ENCODE measurements at regions not wholly inside any gene's neighbourhood (a gene's known extent, or its start where the extent isn't known, plus 50 kb on each side); places are given as distances from the start of the nearest gene placed in this dataset.

GRCh38 chr18:40524881-40525280 is 1430.2 kb upstream of the PIK3C3 start:
- Histone ChIP-seq H3K79me2 (ENCODE audit: insufficient read depth, low read length) (no peaks in the 10 kb centered on the region), H3K9me2 (ENCODE audit: low read depth, low read length) (no peaks in the 10 kb centered on the region)
- TF ChIP-seq CTCF (IDR thresholded peaks at IDR 0.05; ENCODE audit: low read length): no peak
- no peak for TF ChIP-seq EZH2 (IDR thresholded peaks at IDR 0.05; ENCODE audit: borderline replicate concordance, low read length)

GRCh38 chr18:40523287-40523686 is 1431.7 kb upstream of the PIK3C3 start:
- TF ChIP-seq EZH2 (IDR thresholded peaks at IDR 0.05; ENCODE audit: borderline replicate concordance, low read length) (no peak), CTCF (IDR thresholded peaks at IDR 0.05; ENCODE audit: low read length) (no peak)
- no peaks in the 10 kb centered on the region for H3K9me2 ChIP-seq (ENCODE audit: low read depth, low read length)
- H3K9ac ChIP-seq (ENCODE audit: low read length): no peak overlapping the region
- no peaks in the 10 kb centered on the region for H3K27me3 ChIP-seq (ENCODE audit: insufficient read depth, low read length)
- no peaks in the 10 kb centered on the region for H3K4me1 ChIP-seq (ENCODE audit: insufficient read depth, low read length, severe bottlenecking)
- no peak overlapping the region for H3K4me3 ChIP-seq (ENCODE audit: low read depth, low read length, poor library complexity, severe bottlenecking)
- no peaks in the 10 kb centered on the region for H3F3A ChIP-seq (ENCODE audit: insufficient read depth, low read length)
- no peaks in the 10 kb centered on the region for H3K9me3 ChIP-seq (ENCODE audit: low read length)
- H3K36me3 ChIP-seq (ENCODE audit: insufficient read depth, low read length): no peaks in the 10 kb centered on the region
- no peaks in the 10 kb centered on the region for H4K20me1 ChIP-seq (ENCODE audit: insufficient read depth, low read length)
- H3K27ac ChIP-seq (ENCODE audit: low read depth, low read length, poor library complexity, severe bottlenecking): no peak overlapping the region
- no peak overlapping the region for H2AFZ ChIP-seq (ENCODE audit: low read length)
- H3K4me2 ChIP-seq (ENCODE audit: low read length): no peak overlapping the region
- H3K79me2 ChIP-seq (ENCODE audit: insufficient read depth, low read length): no peaks in the 10 kb centered on the region

More at GRCh38 chr18:40524881-40525280, 1430.2 kb upstream of the PIK3C3 start:
- H3K4me2 ChIP-seq (ENCODE audit: low read length): no peak overlapping the region
- H3F3A ChIP-seq (ENCODE audit: insufficient read depth, low read length): no peaks in the 10 kb centered on the region
- no peaks in the 10 kb centered on the region for H4K20me1 ChIP-seq (ENCODE audit: insufficient read depth, low read length)
- H3K27me3 ChIP-seq (ENCODE audit: insufficient read depth, low read length): no peaks in the 10 kb centered on the region
- no peaks in the 10 kb centered on the region for H3K9me3 ChIP-seq (ENCODE audit: low read length)
- H3K36me3 ChIP-seq (ENCODE audit: insufficient read depth, low read length): no peaks in the 10 kb centered on the region
- H3K27ac ChIP-seq (ENCODE audit: low read depth, low read length, poor library complexity, severe bottlenecking): no peak overlapping the region
- H3K4me3 ChIP-seq (ENCODE audit: low read depth, low read length, poor library complexity, severe bottlenecking): no peak overlapping the region
- H3K4me1 ChIP-seq (ENCODE audit: insufficient read depth, low read length, severe bottlenecking): no peaks in the 10 kb centered on the region
- H2AFZ ChIP-seq (ENCODE audit: low read length): no peak overlapping the region
- no peak overlapping the region for H3K9ac ChIP-seq (ENCODE audit: low read length)

- no peaks in the 10 kb centered on the region for H3K4me1 ChIP-seq (ENCODE audit: insufficient read depth, low read length, severe bottlenecking)
- no peaks in the 10 kb centered on the region for H3K9me2 ChIP-seq (ENCODE audit: low read depth, low read length)
- no peak overlapping the region for H3K4me2 ChIP-seq (ENCODE audit: low read length)
- H3K27me3 ChIP-seq (ENCODE audit: insufficient read depth, low read length): no peaks in the 10 kb centered on the region
- H3K4me3 ChIP-seq (ENCODE audit: low read depth, low read length, poor library complexity, severe bottlenecking): no peak overlapping the region
- no peaks in the 10 kb centered on the region for H3K79me2 ChIP-seq (ENCODE audit: insufficient read depth, low read length)
- no peaks in the 10 kb centered on the region for H3K9me3 ChIP-seq (ENCODE audit: low read length)
- no peak overlapping the region for H3K9ac ChIP-seq (ENCODE audit: low read length)
- no peaks in the 10 kb centered on the region for H3F3A ChIP-seq (ENCODE audit: insufficient read depth, low read length)
- no peak for TF ChIP-seq EZH2 (IDR thresholded peaks at IDR 0.05; ENCODE audit: borderline replicate concordance, low read length)
- no peak for TF ChIP-seq CTCF (IDR thresholded peaks at IDR 0.05; ENCODE audit: low read length)
- H3K27ac ChIP-seq (ENCODE audit: low read depth, low read length, poor library complexity, severe bottlenecking): no peak overlapping the region
- H3K36me3 ChIP-seq (ENCODE audit: insufficient read depth, low read length): no peaks in the 10 kb centered on the region
- no peak overlapping the region for H2AFZ ChIP-seq (ENCODE audit: low read length)
- H4K20me1 ChIP-seq (ENCODE audit: insufficient read depth, low read length): no peaks in the 10 kb centered on the region
Measured at GRCh38 chr18:40501026-40501425, 1454.0 kb upstream of the PIK3C3 start.
